SK-N-DZ (cell line): ENCODE measurements at regions not wholly inside any gene's neighbourhood (a gene's known extent, or its start where the extent isn't known, plus 50 kb on each side); places are given as distances from the start of the nearest gene placed in this dataset.

ENCODE experiments used
- DNase-seq: peaks from one replicate; pipeline ENCODE4 v3.0.0-alpha.2; 2015; ENCODE audit warnings: low spot score

- no peak for DNase-seq
Measured at GRCh38 chr2:239477591-239477990, 76.8 kb upstream of the HDAC4 start.

DNA sequence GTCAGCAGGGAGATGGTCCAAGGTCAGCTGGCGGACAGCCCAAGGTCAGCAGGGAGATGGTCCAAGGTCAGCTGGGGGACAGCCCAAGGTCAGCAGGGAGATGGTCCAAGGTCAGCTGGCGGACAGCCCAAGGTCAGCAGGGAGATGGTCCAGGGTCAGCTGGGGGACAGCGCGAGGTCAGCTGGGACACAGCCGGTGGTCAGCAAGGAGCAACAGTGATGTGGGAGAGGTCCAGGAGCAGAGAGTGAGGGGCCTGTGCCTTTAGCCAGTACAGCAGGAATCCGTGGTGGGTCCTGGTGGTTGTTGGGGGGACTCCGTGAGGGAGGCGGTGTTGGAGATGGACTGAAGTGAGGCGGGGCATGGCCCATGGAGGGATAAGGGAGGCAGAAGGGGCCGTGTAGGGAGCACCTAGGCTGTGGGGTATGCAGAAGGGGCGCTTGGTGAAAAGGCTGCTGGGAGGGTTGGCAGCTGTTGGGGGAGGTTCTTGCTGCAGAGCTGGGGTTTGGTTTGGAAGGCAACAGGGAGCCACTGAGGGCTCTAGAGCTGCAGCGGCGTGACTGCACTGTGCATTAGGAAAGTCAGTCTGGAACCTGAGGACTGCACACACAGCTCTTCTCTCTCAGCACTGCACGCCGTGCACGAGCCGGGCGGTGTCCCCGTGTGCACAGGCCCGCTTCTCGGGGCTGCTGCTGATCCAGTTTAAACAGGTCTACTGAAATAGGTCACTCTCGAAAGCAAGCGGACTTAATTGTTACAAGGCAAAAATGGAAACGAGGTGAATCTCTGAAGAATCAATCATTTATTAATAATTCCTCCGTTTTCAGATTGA lies 76.2 kb upstream of the HDAC4 start:
- no peak for DNase-seq

- DNase-seq, result no peak
Measured at GRCh38 chr2:239476029-239476756, 75.4 kb upstream of the HDAC4 start.

GRCh38 chr2:239475161-239476028 lies 74.6 kb upstream of the HDAC4 start:
- no peak for DNase-seq

DNA sequence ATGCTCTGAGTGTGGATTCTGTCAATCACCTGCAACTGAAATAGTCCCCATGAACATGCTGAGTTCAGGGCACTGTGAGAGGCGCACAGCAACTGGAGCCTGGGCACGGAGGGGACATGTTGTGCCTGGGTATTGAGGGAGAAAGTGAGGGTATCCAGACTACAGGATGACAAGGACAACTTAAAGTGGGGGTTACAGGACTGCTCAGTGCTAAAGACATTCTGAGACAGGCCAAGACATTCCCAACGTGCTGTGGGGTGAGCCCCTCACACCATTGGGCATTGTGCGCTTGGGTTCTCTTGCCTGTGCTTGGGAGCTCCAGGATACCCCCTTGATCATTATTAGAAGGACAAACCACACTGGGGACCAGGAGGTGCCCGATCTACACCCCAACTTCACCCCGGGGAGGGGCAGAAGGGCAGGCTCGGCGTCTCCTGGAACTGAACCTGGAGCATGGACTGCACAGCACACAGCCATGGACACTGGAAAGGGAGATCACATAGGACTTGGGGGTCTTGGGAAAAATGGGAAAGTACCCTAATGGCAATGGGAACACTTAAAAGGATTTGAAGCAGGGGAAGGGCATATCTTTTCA lies 72.5 kb upstream of the HDAC4 start:
- no peak for DNase-seq

DNA sequence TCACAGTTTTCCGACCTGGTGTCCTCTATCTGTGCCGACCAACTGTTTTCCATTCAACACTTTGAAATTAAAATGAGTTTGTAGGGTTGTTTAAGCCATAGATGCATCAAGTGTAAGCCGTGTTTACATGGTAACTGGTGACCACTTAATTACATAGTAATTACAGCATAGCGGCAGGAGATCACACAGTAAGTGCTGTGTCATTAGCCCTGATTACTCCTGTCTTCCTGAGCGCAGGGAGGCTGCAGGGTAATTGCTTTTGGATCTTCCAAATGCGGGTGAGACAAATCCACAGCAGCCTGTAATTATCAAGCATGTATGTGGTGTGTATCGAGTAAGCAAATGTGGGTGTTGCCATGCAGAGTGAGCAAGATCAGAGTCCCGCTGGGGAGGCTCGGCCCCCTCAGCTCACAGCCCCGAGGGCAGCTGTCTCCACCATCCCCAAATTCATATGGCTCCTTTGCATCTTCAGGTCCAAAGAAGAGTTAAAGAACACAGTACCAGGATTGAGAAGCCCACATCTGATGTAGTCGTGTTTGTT lies 71.5 kb upstream of the HDAC4 start:
- DNase-seq, result no peak

- no peak for DNase-seq
Measured at GRCh38 chr2:239471011-239471792, 70.4 kb upstream of the HDAC4 start.

DNA sequence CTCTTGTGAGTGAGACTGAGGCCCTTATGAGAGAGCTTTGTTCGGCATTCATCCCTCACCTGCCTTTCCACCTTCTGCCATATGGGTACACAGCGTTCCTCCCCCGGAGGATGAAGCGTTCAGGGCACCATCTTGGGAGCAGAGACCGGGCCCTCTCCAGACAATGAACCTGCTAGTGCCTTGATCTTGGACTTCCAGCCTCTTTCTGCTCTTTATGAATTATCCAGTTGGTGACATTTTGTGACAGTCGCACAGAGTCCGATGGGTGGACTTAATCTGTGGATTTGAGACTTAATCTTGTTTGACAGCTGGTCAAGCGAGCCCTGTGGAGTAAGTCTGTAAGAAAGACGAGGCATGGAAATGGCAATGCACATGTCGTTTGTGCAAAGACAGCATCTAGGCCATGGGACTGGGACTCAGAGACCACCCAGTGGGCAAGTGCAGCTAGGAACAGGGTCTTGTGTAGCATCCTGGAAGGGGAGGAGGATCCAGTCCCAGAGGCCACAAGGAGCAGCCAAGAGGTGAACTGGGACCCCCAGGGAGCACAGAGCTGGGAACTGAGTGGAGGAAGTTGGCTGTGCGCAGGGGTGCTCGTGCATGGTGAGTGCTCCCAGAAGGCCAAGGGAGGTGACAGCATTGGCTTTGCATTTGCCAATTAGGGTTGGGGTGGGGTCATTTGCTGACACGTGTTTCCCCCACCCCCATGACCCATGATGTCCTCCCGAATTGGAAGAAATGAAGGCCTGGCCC lies 69.5 kb upstream of the HDAC4 start:
- no peak for DNase-seq

- no peak for DNase-seq
Measured at GRCh38 chr2:239469106-239469960, 68.5 kb upstream of the HDAC4 start.

DNA sequence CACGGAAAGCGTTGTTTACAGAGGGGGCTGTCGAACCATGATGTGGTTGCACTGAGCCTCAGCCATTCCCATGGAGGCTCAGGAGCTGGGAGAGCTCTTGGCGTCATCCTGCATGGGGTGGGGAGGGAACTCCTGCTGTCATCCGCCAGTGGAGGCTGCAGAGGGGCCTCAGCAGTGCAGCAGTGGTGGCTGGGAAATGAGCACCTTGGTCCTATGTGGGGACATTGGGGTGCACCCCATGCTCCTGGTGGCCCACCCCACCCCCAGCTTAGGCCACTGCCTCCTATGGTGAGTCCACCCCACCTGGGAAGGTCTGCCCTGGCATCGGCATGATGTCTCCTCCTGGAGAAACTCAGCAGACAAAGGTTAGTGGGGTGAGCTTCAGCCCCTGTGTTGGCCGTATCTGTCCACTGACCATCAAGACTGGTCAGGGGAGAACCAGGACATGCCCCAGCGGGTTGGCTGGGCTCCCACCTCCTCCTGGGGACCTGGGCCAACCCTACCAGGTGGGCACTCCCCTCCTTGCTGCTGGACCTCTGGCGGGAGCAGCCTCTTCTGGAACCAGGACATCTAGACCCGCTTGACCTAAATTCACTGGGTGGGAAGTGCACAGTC lies 67.8 kb upstream of the HDAC4 start:
- DNase-seq, result no peak

- DNase-seq, result no peak
Measured at GRCh38 chr2:239467956-239468490, 67.2 kb upstream of the HDAC4 start.

DNA sequence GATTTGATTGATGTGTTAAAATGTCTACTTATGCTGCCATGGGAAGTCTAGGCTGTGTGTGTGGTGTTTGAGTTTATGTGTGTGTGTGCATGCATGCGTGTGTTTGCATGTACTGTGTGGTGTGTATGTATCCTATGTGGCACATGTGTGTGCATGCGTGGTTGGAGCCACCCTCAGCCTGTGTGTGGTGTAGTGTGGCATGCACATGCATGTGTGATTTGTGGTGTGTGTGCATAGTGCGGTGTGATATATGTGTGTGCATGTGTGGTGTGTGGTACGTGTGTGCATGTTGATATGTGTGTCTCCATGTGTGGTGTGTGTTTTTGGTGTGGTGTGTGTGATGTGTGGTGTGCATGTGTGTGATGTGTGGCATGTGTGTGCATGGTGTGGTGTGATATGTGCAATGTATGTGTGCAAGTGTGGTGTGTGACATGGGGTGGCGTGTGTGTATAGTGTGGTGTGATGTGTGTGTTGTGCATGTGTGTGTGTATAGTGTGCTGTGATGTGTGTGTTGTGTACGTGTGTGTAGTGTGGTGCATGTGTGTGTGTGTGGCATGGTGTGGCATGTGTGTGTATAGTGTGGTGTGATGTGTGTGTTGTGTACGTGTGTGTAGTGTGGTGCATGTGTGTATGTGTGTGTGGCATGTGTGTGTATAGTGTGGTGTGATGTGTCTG lies 66.6 kb upstream of the HDAC4 start:
- no peak for DNase-seq

GRCh38 chr2:239466755-239467271 lies 66.0 kb upstream of the HDAC4 start:
- no peak for DNase-seq

DNA sequence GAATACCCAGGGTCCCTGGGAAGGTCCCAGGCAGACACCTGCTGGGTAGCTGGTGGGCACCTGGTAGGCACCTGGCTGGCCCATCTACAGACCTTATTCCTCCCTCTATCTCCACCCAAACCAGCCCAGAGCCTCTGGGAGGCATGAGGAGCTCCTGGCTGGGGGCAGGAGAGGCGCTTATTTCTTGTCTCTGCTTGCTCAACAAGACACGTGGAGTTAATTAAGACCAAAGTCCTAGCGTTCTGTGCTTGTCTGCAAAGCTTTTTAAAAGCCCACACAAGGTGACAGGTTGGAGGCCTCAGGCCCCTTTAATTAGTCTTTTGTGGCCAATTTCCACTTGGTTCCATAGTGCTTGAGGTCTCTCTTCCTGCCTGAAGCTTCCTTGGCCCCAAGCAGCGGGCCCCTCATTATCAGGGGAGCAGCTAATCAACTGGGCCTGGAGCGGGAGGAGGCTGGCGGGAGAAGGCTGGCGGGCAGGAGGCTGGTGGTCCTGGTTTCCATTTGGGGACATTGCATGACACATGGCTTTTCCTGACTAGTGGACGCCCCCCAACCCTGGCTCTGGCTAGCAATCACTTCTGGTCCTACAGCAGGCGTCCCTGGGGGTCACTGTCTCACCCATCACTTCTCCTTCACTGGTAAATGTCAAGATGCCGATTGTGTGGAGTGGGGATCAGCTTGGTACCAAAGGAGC lies 65.4 kb upstream of the HDAC4 start:
- DNase-seq, result no peak

GRCh38 chr2:239465017-239466001 lies 64.5 kb upstream of the HDAC4 start:
- no peak for DNase-seq
